ENCODE measurements at regions not wholly inside any gene's neighbourhood (a gene's known extent, or its start where the extent isn't known, plus 50 kb on each side); places are given as distances from the start of the nearest gene placed in this dataset.

DNA sequence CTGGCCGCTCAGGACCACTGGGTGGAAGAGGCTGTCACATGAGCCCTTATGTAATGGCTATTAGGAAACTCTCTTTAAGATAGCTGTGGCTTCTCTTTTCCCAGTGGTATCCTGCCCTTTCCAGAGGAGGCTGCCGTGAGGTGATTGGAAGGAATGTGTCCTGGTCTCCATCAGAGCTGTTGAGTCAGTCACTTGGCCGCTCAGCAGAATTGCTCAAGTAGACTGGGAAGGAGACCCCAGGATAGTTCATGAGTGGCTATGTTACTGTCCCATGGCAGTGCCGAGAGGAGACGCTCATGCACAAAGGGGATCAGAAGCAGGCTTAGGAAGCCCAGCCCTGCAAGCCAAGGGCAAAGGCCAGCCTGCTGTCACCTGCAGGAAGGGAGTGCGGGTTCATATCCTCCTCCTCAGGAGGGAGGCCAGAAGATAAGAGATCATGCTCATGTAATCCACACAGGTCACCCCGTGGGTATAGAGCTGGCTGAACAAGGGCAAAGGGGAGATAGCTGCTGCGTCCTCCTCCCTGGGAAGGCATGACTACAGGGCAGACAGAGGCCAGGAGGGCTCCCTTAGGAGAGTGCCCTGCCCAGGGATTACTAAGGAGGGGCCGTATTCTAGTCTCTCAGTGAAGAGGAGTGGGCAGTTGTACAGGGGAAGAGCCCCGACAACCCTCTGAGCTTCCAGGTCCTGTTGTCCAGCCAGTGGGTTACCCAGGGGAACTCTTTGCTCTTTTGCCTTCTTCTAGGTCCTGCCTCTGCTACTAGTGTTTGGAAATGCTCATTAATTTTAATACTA is 137.0 kb upstream of the MAX start:
- TF ChIP-seq, protein P1, sequence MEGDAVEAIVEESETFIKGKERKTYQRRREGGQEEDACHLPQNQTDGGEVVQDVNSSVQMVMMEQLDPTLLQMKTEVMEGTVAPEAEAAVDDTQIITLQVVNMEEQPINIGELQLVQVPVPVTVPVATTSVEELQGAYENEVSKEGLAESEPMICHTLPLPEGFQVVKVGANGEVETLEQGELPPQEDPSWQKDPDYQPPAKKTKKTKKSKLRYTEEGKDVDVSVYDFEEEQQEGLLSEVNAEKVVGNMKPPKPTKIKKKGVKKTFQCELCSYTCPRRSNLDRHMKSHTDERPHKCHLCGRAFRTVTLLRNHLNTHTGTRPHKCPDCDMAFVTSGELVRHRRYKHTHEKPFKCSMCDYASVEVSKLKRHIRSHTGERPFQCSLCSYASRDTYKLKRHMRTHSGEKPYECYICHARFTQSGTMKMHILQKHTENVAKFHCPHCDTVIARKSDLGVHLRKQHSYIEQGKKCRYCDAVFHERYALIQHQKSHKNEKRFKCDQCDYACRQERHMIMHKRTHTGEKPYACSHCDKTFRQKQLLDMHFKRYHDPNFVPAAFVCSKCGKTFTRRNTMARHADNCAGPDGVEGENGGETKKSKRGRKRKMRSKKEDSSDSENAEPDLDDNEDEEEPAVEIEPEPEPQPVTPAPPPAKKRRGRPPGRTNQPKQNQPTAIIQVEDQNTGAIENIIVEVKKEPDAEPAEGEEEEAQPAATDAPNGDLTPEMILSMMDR (IDR thresholded peaks at IDR 0.05; ENCODE audit: insufficient read depth, low read length, poor library complexity, severe bottlenecking) = no peak
- TF ChIP-seq EZH2phosphoT487 (conservative IDR thresholded peaks at IDR 0.05; ENCODE audit: low read length) = no peak

Measured in SU-DHL-6 (cell line).